ENCODE measurements at regions not wholly inside any gene's neighbourhood (a gene's known extent, or its start where the extent isn't known, plus 50 kb on each side); places are given as distances from the start of the nearest gene placed in this dataset.
"Not testable (repeated sequence)": the region's sequence is repeated elsewhere in the genome, so short reads cannot be mapped to it uniquely, and the experiment has no call there.

- no peak for DNase-seq (ENCODE audit: low spot score)
Measured at GRCh38 chrX:113048896-113049295, 208.3 kb upstream of the AMOT start.

GRCh38 chrX:113048480-113048879 is 207.8 kb upstream of the AMOT start:
- DNase-seq (ENCODE audit: low spot score) = no peak

- no peak for DNase-seq (ENCODE audit: low spot score)
Measured at GRCh38 chrX:113033966-113034680, 193.5 kb upstream of the AMOT start.

GRCh38 chrX:113019958-113020357 is 179.3 kb upstream of the AMOT start:
- no peak for DNase-seq (ENCODE audit: low spot score)

GRCh38 chrX:113009837-113010236 is 169.2 kb upstream of the AMOT start:
- no peak for DNase-seq (ENCODE audit: low spot score)

- DNase-seq (ENCODE audit: low spot score) = no peak
Measured at GRCh38 chrX:113009029-113009428, 168.4 kb upstream of the AMOT start.

GRCh38 chrX:113001836-113002235 is 161.2 kb upstream of the AMOT start:
- peak; percentile 5 for DNase-seq (ENCODE audit: low spot score)

GRCh38 chrX:112997991-112998390 is 157.4 kb upstream of the AMOT start:
- DNase-seq (ENCODE audit: low spot score) = no peak

- DNase-seq (ENCODE audit: low spot score) = no peak
Measured at GRCh38 chrX:112991801-112992200, 151.2 kb upstream of the AMOT start.

- no peak for DNase-seq (ENCODE audit: low spot score)
Measured at GRCh38 chrX:112979879-112980278, 139.2 kb upstream of the AMOT start.

GRCh38 chrX:112968351-112969133 is 127.9 kb upstream of the AMOT start:
- peak; percentile 39 for DNase-seq (ENCODE audit: low spot score)

- no peak for DNase-seq (ENCODE audit: low spot score)
Measured at GRCh38 chrX:112967903-112968302, 127.3 kb upstream of the AMOT start.

GRCh38 chrX:112967341-112967740 is 126.7 kb upstream of the AMOT start:
- peak; percentile 39 for DNase-seq (ENCODE audit: low spot score)

GRCh38 chrX:112961981-112962380 is 121.3 kb upstream of the AMOT start:
- peak; percentile 7 for DNase-seq (ENCODE audit: low spot score)

GRCh38 chrX:112947981-112948615 is 107.5 kb upstream of the AMOT start:
- DNase-seq (ENCODE audit: low spot score) = no peak

GRCh38 chrX:112946227-112946626 is 105.6 kb upstream of the AMOT start:
- DNase-seq (ENCODE audit: low spot score) = peak; percentile 18

- DNase-seq (ENCODE audit: low spot score) = no peak
Measured at GRCh38 chrX:112945826-112946225, 105.2 kb upstream of the AMOT start.

- peak; percentile 6 for DNase-seq (ENCODE audit: low spot score)
Measured at GRCh38 chrX:112941209-112941837, 100.7 kb upstream of the AMOT start.

- DNase-seq (ENCODE audit: low spot score) = no peak
Measured at GRCh38 chrX:112935029-112935428, 94.4 kb upstream of the AMOT start.

GRCh38 chrX:112931900-112932299 is 91.3 kb upstream of the AMOT start:
- no peak for DNase-seq (ENCODE audit: low spot score)

GRCh38 chrX:112931478-112931877 is 90.8 kb upstream of the AMOT start:
- DNase-seq (ENCODE audit: low spot score) = no peak

GRCh38 chrX:112923381-112923780 is 82.8 kb upstream of the AMOT start:
- not testable (repeated sequence) for DNase-seq (ENCODE audit: low spot score)

- peak; percentile 2 for DNase-seq (ENCODE audit: low spot score)
Measured at GRCh38 chrX:112913807-112914206, 73.2 kb upstream of the AMOT start.

Data from GM03348 (cell line).